Natural killer cell treated with Interleukin-12 subunit alpha and Interleukin-12 subunit beta and Interleukin-15 and Interleukin-18, amount 100 ng/mL, for 72 hours (primary cell): ENCODE measurements at regions not wholly inside any gene's neighbourhood (a gene's known extent, or its start where the extent isn't known, plus 50 kb on each side); places are given as distances from the start of the nearest gene placed in this dataset.
A peak's percentile ranks its signal among the peaks of the same experiment; 100 is the strongest.
"Not testable (repeated sequence)": the region's sequence is repeated elsewhere in the genome, so short reads cannot be mapped to it uniquely, and the experiment has no call there.

Source experiments
- ATAC-seq, 2 donors: fragments of 150-1000 bp; cut with Tn5 transposase in 1 of 2; sonication (Bioruptor Pico), chemical (Tn5 transposase) in 1 of 2; 2 replicates each; pipeline ENCODE4 v1.10.0; 2021
- DNase-seq: peaks from one replicate; pipeline ENCODE4 v3.0.0; 2022; ENCODE audit warnings: low spot score
- H3K27ac Mint-ChIP-seq, 2 donors: 1 replicate in 1 of 2; 2 replicates in 1 of 2; pipeline ENCODE4 v1.8.0; 2022; ENCODE audit warnings: mixed read lengths in 2 of 2, mild to moderate bottlenecking in 1 of 2, moderate library complexity in 1 of 2
- H3K27me3 Mint-ChIP-seq, 2 donors: 1 replicate in 1 of 2; 2 replicates in 1 of 2; pipeline ENCODE4 v1.8.0; 2022; ENCODE audit warnings: mixed read lengths in 2 of 2
- H3K36me3 Mint-ChIP-seq: one replicate; pipeline ENCODE4 v1.8.0; 2022; ENCODE audit warnings: mixed read lengths
- H3K4me1 Mint-ChIP-seq, 2 donors: 1 replicate in 1 of 2; 2 replicates in 1 of 2; pipeline ENCODE4 v1.8.0; 2022; ENCODE audit warnings: low read depth in 2 of 2, mixed read lengths in 2 of 2, mild to moderate bottlenecking in 1 of 2
- H3K4me3 Mint-ChIP-seq: one replicate; pipeline ENCODE4 v1.8.0; 2022; ENCODE audit warnings: mixed read lengths
- H3K9me3 Mint-ChIP-seq: 2 replicates; pipeline ENCODE4 v1.8.0; 2022; ENCODE audit warnings: mixed read lengths

GRCh38 chr2:65620026-65620425 is 187.6 kb upstream of the SPRED2 start:
- no peak overlapping the region for H3K4me3 Mint-ChIP-seq
- H3K36me3 Mint-ChIP-seq = no peaks in the 10 kb centered on the region
- H3K27me3 Mint-ChIP-seq = peaks cover 28 to 32% of the 10 kb centered on the region in 2 donors
- no peak for DNase-seq
- no peaks in the 10 kb centered on the region for H3K4me1 Mint-ChIP-seq
- no peaks in the 10 kb centered on the region for H3K9me3 Mint-ChIP-seq
- ATAC-seq = no peak
- H3K27ac Mint-ChIP-seq = no peak overlapping the region

GRCh38 chr2:65615602-65616001 is 183.2 kb upstream of the SPRED2 start:
- DNase-seq (no peak), ATAC-seq (no peak)
- H3K36me3 Mint-ChIP-seq = no peaks in the 10 kb centered on the region
- peaks cover 8 to 14% of the 10 kb centered on the region in 2 donors for H3K27me3 Mint-ChIP-seq
- H3K4me1 Mint-ChIP-seq = no peaks in the 10 kb centered on the region
- H3K4me3 Mint-ChIP-seq = no peak overlapping the region
- no peaks in the 10 kb centered on the region for H3K9me3 Mint-ChIP-seq
- no peak overlapping the region for H3K27ac Mint-ChIP-seq

GRCh38 chr2:65613968-65614555 is 181.7 kb upstream of the SPRED2 start:
- DNase-seq (no peak), ATAC-seq (no peak)
- no peaks in the 10 kb centered on the region for H3K4me1 Mint-ChIP-seq
- H3K36me3 Mint-ChIP-seq = no peaks in the 10 kb centered on the region
- H3K9me3 Mint-ChIP-seq = no peaks in the 10 kb centered on the region
- no peak overlapping the region for H3K27ac Mint-ChIP-seq
- peaks cover 1 to 6% of the 10 kb centered on the region in 2 donors for H3K27me3 Mint-ChIP-seq
- H3K4me3 Mint-ChIP-seq = no peak overlapping the region

GRCh38 chr2:65611488-65611887 is 179.1 kb upstream of the SPRED2 start:
- no peaks in the 10 kb centered on the region for H3K9me3 Mint-ChIP-seq
- no peaks in the 10 kb centered on the region for H3K4me1 Mint-ChIP-seq
- ATAC-seq = peak in 1 of 2 donors; percentile 11
- H3K27ac Mint-ChIP-seq = no peak overlapping the region
- no peaks in the 10 kb centered on the region for H3K36me3 Mint-ChIP-seq
- H3K4me3 Mint-ChIP-seq = no peak overlapping the region
- H3K27me3 Mint-ChIP-seq = peaks cover 0 to 5% of the 10 kb centered on the region in 2 donors
- DNase-seq = no peak

- no peak overlapping the region for H3K4me3 Mint-ChIP-seq
- H3K9me3 Mint-ChIP-seq = no peaks in the 10 kb centered on the region
- peaks cover 0 to 7% of the 10 kb centered on the region in 2 donors for H3K27me3 Mint-ChIP-seq
- no peak for DNase-seq
- no peak overlapping the region for H3K27ac Mint-ChIP-seq
- H3K4me1 Mint-ChIP-seq = peaks cover 0 to 3% of the 10 kb centered on the region in 2 donors
- H3K36me3 Mint-ChIP-seq = no peaks in the 10 kb centered on the region
- ATAC-seq = no peak
These were observed 176.5 kb upstream of the SPRED2 start for GRCh38 chr2:65608916-65609315.

DNA sequence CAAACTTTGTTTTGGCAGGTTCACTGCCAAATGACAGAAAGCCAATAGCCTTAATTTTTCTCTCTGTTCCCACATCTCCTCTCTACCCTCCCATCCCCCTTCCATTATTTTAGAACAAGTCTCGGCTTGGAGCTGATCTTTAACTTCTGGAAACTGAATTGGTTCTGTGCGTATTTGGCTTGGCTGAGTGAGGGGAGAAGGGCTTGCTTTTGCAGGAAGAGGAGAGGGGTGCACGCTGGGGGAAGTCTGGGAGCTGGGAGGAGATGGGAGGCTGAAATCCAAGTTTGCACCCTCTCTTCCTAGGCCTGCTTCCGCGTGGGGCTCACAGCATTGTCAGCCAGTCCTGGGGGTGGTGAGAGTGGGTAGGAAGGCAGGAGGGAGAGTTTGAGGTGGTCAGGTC is 176.1 kb upstream of the SPRED2 start:
- ATAC-seq (no peak), DNase-seq (no peak)
- Mint-ChIP-seq H3K4me3 (no peak overlapping the region), H3K36me3 (no peaks in the 10 kb centered on the region), H3K9me3 (no peaks in the 10 kb centered on the region), H3K27ac (no peak overlapping the region), H3K4me1 (peaks cover 0 to 3% of the 10 kb centered on the region in 2 donors), H3K27me3 (peaks cover 0 to 7% of the 10 kb centered on the region in 2 donors)

DNA sequence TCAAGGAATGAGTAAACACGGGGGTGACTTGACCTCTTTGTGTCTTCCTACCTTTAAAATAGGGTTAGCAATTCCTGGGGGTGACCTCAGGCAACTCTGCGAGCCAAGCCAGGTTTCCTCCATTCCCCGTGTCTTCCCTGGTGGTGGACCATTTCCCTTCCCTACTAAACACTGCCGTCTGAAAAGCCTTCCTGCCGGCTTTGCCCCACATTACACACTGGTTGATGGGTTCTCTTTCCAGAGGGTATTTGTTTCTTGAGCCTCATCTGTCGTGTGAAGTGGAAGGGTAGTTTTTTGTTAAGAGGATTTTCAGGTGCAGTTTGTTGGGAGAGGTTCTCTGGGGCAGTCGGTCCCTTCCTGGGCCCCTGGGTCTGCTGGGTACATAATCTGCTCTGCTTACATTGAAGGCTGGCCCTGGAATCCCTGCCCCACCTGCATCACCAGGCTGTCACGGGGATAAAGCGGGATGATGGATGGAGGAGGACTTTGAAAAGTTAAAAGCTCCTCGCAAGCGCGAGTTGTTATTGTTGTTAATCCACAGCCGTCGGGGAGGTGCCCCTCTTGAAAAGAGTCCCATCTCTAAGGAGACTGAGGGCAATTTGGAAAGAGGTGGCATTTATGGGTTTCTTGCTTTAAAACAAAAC is 175.4 kb upstream of the SPRED2 start:
- Mint-ChIP-seq H3K4me1 (peaks cover 0 to 3% of the 10 kb centered on the region in 2 donors), H3K27ac (no peak overlapping the region), H3K4me3 (no peak overlapping the region), H3K36me3 (no peaks in the 10 kb centered on the region), H3K27me3 (peaks cover 0 to 7% of the 10 kb centered on the region in 2 donors), H3K9me3 (no peaks in the 10 kb centered on the region)
- ATAC-seq (no peak), DNase-seq (no peak)

DNA sequence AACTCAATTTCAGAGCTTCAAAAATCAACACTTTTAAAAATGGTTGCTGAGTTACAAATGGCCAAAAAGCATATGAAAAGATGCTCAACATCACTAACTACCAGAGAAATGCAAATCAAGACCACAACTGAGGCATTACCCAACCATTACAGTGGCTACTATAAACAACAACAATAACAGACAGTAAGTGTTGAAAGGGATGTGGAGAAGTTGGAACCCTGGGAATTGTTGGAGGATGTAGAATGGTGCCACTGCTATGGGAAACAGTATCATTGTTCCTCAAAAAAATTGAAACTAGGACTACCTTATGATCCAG is 173.3 kb upstream of the SPRED2 start:
- no peak for DNase-seq
- no peaks in the 10 kb centered on the region for H3K36me3 Mint-ChIP-seq

GRCh38 chr2:65605058-65605742 is 172.8 kb upstream of the SPRED2 start:
- Mint-ChIP-seq H3K36me3 (no peaks in the 10 kb centered on the region), H3K27ac (no peak overlapping the region), H3K4me1 (peaks cover 0 to 3% of the 10 kb centered on the region in 2 donors), H3K9me3 (no peaks in the 10 kb centered on the region), H3K27me3 (peaks cover 0 to 9% of the 10 kb centered on the region in 2 donors), H3K4me3 (no peak overlapping the region)
- no peak for DNase-seq
- no peak for ATAC-seq

More for the DNA sequence above, 173.3 kb upstream of the SPRED2 start:
- peaks cover 0 to 3% of the 10 kb centered on the region in 2 donors for H3K4me1 Mint-ChIP-seq
- no peak overlapping the region for H3K4me3 Mint-ChIP-seq
- peaks cover 0 to 9% of the 10 kb centered on the region in 2 donors for H3K27me3 Mint-ChIP-seq
- H3K27ac Mint-ChIP-seq = no peak overlapping the region
- no peaks in the 10 kb centered on the region for H3K9me3 Mint-ChIP-seq
- no peak for ATAC-seq

- H3K27ac Mint-ChIP-seq = no peak overlapping the region
- H3K4me3 Mint-ChIP-seq = no peak overlapping the region
- no peaks in the 10 kb centered on the region for H3K9me3 Mint-ChIP-seq
- H3K36me3 Mint-ChIP-seq = no peaks in the 10 kb centered on the region
- peaks cover 0 to 3% of the 10 kb centered on the region in 2 donors for H3K4me1 Mint-ChIP-seq
- H3K27me3 Mint-ChIP-seq = peaks cover 0 to 9% of the 10 kb centered on the region in 2 donors
- ATAC-seq (peak; percentile 20 to 32), DNase-seq (no peak)
These were observed 171.8 kb upstream of the SPRED2 start for GRCh38 chr2:65604246-65604645.

DNA sequence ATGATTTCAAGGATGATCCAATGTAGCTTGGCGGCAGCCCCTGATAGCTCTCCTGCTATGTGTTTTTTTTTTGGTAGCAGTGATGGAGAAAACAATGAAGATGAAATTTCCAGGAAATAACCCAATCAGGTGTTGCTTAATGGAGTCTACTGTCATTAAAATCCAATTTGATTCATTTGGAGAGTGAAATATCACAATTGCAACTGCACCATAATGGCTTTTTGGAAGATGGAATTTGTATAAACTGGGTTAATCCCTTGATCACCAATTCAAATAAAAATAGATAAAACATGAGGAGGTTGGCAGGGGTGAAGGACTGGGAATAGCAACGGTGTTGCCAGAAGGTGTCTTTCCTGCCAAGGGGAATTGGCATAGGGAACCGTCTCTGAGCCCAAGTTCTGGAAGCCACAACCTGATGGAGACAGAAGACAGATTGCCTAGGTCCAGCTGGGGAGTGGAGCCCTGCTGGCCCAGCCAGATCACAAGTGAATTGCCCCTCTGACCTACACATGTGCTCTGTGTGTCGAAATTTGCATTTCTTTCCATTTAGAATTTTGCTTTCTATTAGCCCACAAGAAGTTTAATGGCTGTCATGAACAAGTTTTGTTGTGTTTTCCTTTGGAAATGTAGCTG is 170.3 kb upstream of the SPRED2 start:
- peaks cover 7 to 8% of the 10 kb centered on the region in 2 donors for H3K27me3 Mint-ChIP-seq
- no peak overlapping the region for H3K4me3 Mint-ChIP-seq
- DNase-seq = no peak
- ATAC-seq = no peak
- no peaks in the 10 kb centered on the region for H3K36me3 Mint-ChIP-seq
- peaks cover 0 to 3% of the 10 kb centered on the region in 2 donors for H3K4me1 Mint-ChIP-seq
- H3K27ac Mint-ChIP-seq = no peak overlapping the region
- H3K9me3 Mint-ChIP-seq = no peaks in the 10 kb centered on the region

DNA sequence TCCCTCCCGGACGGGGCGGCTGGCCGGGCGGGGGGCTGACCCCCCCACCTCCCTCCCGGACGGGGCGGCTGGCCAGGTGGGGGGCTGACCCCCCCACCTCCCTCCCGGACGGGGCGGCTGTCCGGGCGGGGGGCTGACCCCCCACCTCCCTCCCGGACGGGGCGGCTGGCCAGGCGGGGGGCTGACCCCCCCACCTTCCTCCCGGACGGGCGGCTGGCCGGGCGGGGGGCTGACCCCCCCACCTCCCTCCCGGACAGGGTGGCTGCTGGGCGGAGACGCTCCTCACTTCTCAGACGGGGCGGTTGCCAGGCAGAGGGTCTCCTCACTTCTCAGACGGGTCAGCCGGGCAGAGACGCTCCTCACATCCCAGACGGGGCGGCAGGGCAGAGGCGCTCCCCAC is 168.5 kb upstream of the SPRED2 start:
- not testable (repeated sequence) for DNase-seq, H3K4me3 Mint-ChIP-seq, ATAC-seq

GRCh38 chr2:65600351-65600750 is 168.0 kb upstream of the SPRED2 start:
- DNase-seq, H3K4me3 Mint-ChIP-seq, ATAC-seq, H3K9me3 Mint-ChIP-seq, H3K27ac Mint-ChIP-seq, H3K36me3 Mint-ChIP-seq, H3K4me1 Mint-ChIP-seq: not testable (repeated sequence)
- H3K27me3 Mint-ChIP-seq = peaks cover 11 to 19% of the 10 kb centered on the region in 2 donors

More for the DNA sequence above, 168.5 kb upstream of the SPRED2 start:
- H3K27ac Mint-ChIP-seq, H3K36me3 Mint-ChIP-seq, H3K4me1 Mint-ChIP-seq, H3K9me3 Mint-ChIP-seq: not testable (repeated sequence)
- peaks cover 11 to 19% of the 10 kb centered on the region in 2 donors for H3K27me3 Mint-ChIP-seq

DNA sequence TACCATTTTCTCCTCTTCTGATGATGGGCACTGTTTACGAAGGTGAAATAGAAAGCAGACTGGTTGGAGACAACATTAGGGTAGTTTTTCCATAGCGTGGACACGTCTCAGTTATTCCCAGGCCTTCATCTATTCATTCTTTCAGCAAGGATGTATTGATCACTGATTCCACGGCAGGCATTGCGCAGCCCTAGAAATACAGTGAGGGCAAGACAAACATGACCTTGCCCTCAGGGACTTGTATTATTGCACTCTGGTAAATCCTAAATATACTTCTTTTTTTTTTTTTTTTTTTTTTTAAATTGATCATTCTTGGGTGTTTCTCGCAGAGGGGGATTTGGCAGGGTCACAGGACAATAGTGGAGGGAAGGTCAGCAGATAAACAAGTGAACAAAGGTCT is 167.3 kb upstream of the SPRED2 start:
- no peak overlapping the region for H3K27ac Mint-ChIP-seq
- DNase-seq (no peak), ATAC-seq (no peak)
- H3K9me3 Mint-ChIP-seq = no peaks in the 10 kb centered on the region
- H3K27me3 Mint-ChIP-seq = peaks cover 11 to 19% of the 10 kb centered on the region in 2 donors
- H3K4me1 Mint-ChIP-seq = no peaks in the 10 kb centered on the region
- no peak overlapping the region for H3K4me3 Mint-ChIP-seq
- H3K36me3 Mint-ChIP-seq = no peaks in the 10 kb centered on the region
